ENCODE measurements at regions not wholly inside any gene's neighbourhood (a gene's known extent, or its start where the extent isn't known, plus 50 kb on each side); places are given as distances from the start of the nearest gene placed in this dataset.

- no peak overlapping the region for H3K56ac ChIP-seq (ENCODE audit: insufficient read length, low read depth, low read length)
- H3T11ph ChIP-seq (ENCODE audit: low read length): no peak overlapping the region
- H3K9ac ChIP-seq (ENCODE audit: extremely low read depth, insufficient read length, low read length): no peak overlapping the region
- no peak for TF ChIP-seq CTCF (conservative IDR thresholded peaks at IDR 0.05)
- no peaks in the 10 kb centered on the region; the same call in 1 of the 2 replicates for H3K4me1 ChIP-seq (ENCODE audit: insufficient read depth, low read length)
- no CpG with 5 or more reads among the region's 3 CpGs for WGBS (ENCODE audit: extremely low coverage, insufficient read length, low lambda C conversion rate)
- no peak overlapping the region for H3K14ac ChIP-seq (ENCODE audit: insufficient read depth, low read length)
- H4K20me1 ChIP-seq (ENCODE audit: control insufficient read depth, insufficient read depth, insufficient read length): no peaks in the 10 kb centered on the region
- H4K8ac ChIP-seq (replicated peaks; ENCODE audit: insufficient read length, low read depth, low read length): no peak overlapping the region
- no peak overlapping the region for H3K27ac ChIP-seq (ENCODE audit: insufficient read length, low read depth, low read length)
- no peak overlapping the region for H3K4ac ChIP-seq (ENCODE audit: low read depth, low read length)
- no peak overlapping the region for H4K5ac ChIP-seq (ENCODE audit: insufficient read length, low read depth, low read length)
- H3K9me3 Mint-ChIP-seq: no peaks in the 10 kb centered on the region
- H3K4me3 Mint-ChIP-seq: no peak overlapping the region
- H3K4me2 ChIP-seq (ENCODE audit: insufficient read depth, insufficient read length, low read length): no peak overlapping the region
- H4K91ac ChIP-seq (ENCODE audit: insufficient read length, low read depth, low read length): no peak overlapping the region
- H3K27ac Mint-ChIP-seq: no peak overlapping the region
- H2BK15ac ChIP-seq (ENCODE audit: low read depth, low read length): no peak overlapping the region
- no peak overlapping the region for H2AFZ ChIP-seq (ENCODE audit: low read length)
- no peaks in the 10 kb centered on the region for H3K79me2 ChIP-seq (ENCODE audit: insufficient read depth, low read length)
- no peak overlapping the region for H2BK120ac ChIP-seq (ENCODE audit: low read depth, low read length, poor library complexity, severe bottlenecking)
- H3K79me1 ChIP-seq (ENCODE audit: insufficient read depth, low read depth, low read length, poor library complexity, severe bottlenecking): no peaks in the 10 kb centered on the region
- H2BK5ac ChIP-seq (ENCODE audit: insufficient read length, low read length): no peak overlapping the region
- no peaks in the 10 kb centered on the region for H3K9me3 ChIP-seq (ENCODE audit: control insufficient read depth, low read depth, low read length)
- no peaks in the 10 kb centered on the region for H3K23me2 ChIP-seq (ENCODE audit: insufficient read length, low read depth, low read length, poor library complexity, severe bottlenecking)
- no peaks in the 10 kb centered on the region for H3K36me3 Mint-ChIP-seq (ENCODE audit: insufficient read depth in 1 of 3, low read depth in 3 of 3)
- H2BK20ac ChIP-seq (ENCODE audit: low read depth, low read length, poor library complexity, severe bottlenecking): no peak overlapping the region
- no peak overlapping the region for H3K23ac ChIP-seq (ENCODE audit: insufficient read length, low read depth, low read length)
- no peak overlapping the region for H2AK5ac ChIP-seq (ENCODE audit: insufficient read length, low read length)
- H2BK12ac ChIP-seq (ENCODE audit: insufficient read length, low read depth, low read length): no peak overlapping the region
- DNase-seq: no peak
- peaks cover 0 to 2% of the 10 kb centered on the region in 2 experiments; a peak in 1 of 4 replicates for H3K4me1 Mint-ChIP-seq
- no peak overlapping the region for H3K18ac ChIP-seq (ENCODE audit: insufficient read length, low read depth, low read length)
- no peaks in the 10 kb centered on the region for H3K27me3 Mint-ChIP-seq (ENCODE audit: low read depth)
- H3K27me3 ChIP-seq (ENCODE audit: insufficient read depth, low read length): no peaks in the 10 kb centered on the region
Measured at GRCh38 chr12:63351370-63351769, 200.4 kb upstream of the AVPR1A start.
